GM12878 (cell line): ENCODE measurements at regions not wholly inside any gene's neighbourhood (a gene's known extent, or its start where the extent isn't known, plus 50 kb on each side); places are given as distances from the start of the nearest gene placed in this dataset.

Experiments
- ATAC-seq: fragments of 200-7000 bp; cut with Tn5 transposase; 3 replicates; pipeline ENCODE4 v1.9.1; 2020; ENCODE audit warnings: mild to moderate bottlenecking, moderate library complexity
- BruUV-seq: library from RNA; stranded (reverse); fragments of 400-500 nt; replicated peaks from 2 replicates; lab custom pipeline; 2021; lab: Mats Ljungman, UMichigan
- CTCF ChIA-PET: fragments of 300-600 bp; sonication (Branson Sonifier 250); formaldehyde crosslinking; extraction: SDS; loops from one replicate; lab custom pipeline; 2021; ENCODE audit warnings: inconsistent platforms; lab: Yijun Ruan, JAX
- POLR2A ChIA-PET: fragments of 350-600 bp; formaldehyde crosslinking; extraction: SDS; loops from one replicate; lab custom pipeline; 2021; ENCODE audit warnings: inconsistent platforms; lab: Charles Lee
- RAD21 ChIA-PET: fragments of 300-600 bp; sonication (Branson Sonifier 250); formaldehyde crosslinking; loops from one replicate; lab custom pipeline; 2023; ENCODE audit warnings: antibody characterized with exemption; ENCODE audit not compliant: unreplicated experiment; lab: Charles Lee
- SMC1A ChIA-PET: fragments of 300-600 bp; sonication (Branson Sonifier 250); formaldehyde crosslinking; loops from one replicate; lab custom pipeline; 2023; ENCODE audit not compliant: unreplicated experiment, uncharacterized antibody; lab: Charles Lee
- DNase-seq: peaks from one replicate; pipeline ENCODE4 v3.0.0-alpha.2; 2011; ENCODE audit warnings: low read depth, low spot score
- FAIRE-seq: peaks from 3 replicates; lab custom pipeline; 2011; peaks lifted over from hg19 to GRCh38; lab: Jason Lieb, UNC
- H2AFZ ChIP-seq: 2 replicates; pipeline ENCODE4 v1.6.0; 2011; ENCODE audit warnings: low read depth, low read length, control low read depth; ENCODE audit not compliant: control insufficient read depth
- H3K27ac ChIP-seq: 2 replicates; pipeline ENCODE4 v1.5.1; 2011; ENCODE audit warnings: control low read depth; ENCODE audit not compliant: control insufficient read depth, insufficient read depth
- H3K27me3 ChIP-seq, 2 experiments: replicated peaks in 1 of 2; 2 replicates each; pipeline versions ENCODE4 v1.6.0 to v1.6.1; 2011; ENCODE audit warnings: low read length in 1 of 2; ENCODE audit not compliant: control insufficient read depth in 2 of 2, insufficient read depth in 2 of 2
- H3K36me3 ChIP-seq, 2 experiments: 2 replicates each; pipeline ENCODE4 v1.5.1; 2011; ENCODE audit warnings: low read length in 1 of 2; ENCODE audit not compliant: control insufficient read depth in 2 of 2, insufficient read depth in 2 of 2
- H3K4me1 ChIP-seq: 2 replicates; pipeline ENCODE4 v1.6.1; 2011; ENCODE audit warnings: mild to moderate bottlenecking, low read length, moderate library complexity, mixed read lengths; ENCODE audit not compliant: control insufficient read depth, insufficient read depth
- H3K4me2 ChIP-seq: 2 replicates; pipeline ENCODE4 v1.6.0; 2011; ENCODE audit warnings: control low read depth; ENCODE audit not compliant: control insufficient read depth, insufficient read depth
- H3K4me3 ChIP-seq: fragments of 200-600 bp; sonication (generic); 2 replicates; pipeline ENCODE4 v1.5.1; 2016
- H3K79me2 ChIP-seq: 2 replicates; pipeline ENCODE4 v1.6.0; 2011; ENCODE audit warnings: low read length; ENCODE audit not compliant: control insufficient read depth, insufficient read depth
- H3K9ac ChIP-seq: 2 replicates; pipeline ENCODE4 v1.8.0; 2011; ENCODE audit warnings: low read length, control low read depth, mixed read lengths; ENCODE audit not compliant: control insufficient read depth, insufficient read depth
- H3K9me3 ChIP-seq: replicated peaks from 3 replicates; pipeline ENCODE4 v1.5.1; 2011; ENCODE audit warnings: mild to moderate bottlenecking, low read length; ENCODE audit not compliant: control insufficient read depth, insufficient read depth
- H4K20me1 ChIP-seq: 2 replicates; pipeline ENCODE4 v1.6.0; 2011; ENCODE audit not compliant: control insufficient read depth, insufficient read depth
- CEBPZ ChIP-seq: fragments of 150-350 bp; IDR thresholded peaks from 2 replicates; pipeline ENCODE4 v1.6.1; 2016; ENCODE audit warnings: low read depth, low read length
- CHD1 ChIP-seq: IDR thresholded peaks from 2 replicates; pipeline ENCODE4 v1.6.1; 2012; ENCODE audit warnings: low read depth, low read length, improper control_type of control experiment
- EP300 ChIP-seq, 2 experiments: fragments of 150-350 bp in 1 of 2; IDR thresholded peaks; 2 replicates each; pipeline ENCODE4 v1.6.1; 2011 to 2012; ENCODE audit warnings: low read depth in 2 of 2, low read length in 2 of 2, borderline replicate concordance in 1 of 2, improper control_type of control experiment in 1 of 2, inconsistent platforms in 1 of 2; ENCODE audit not compliant: control insufficient read depth in 1 of 2
- FOXK2 ChIP-seq: fragments of 450-650 bp; IDR thresholded peaks from 2 replicates; pipeline ENCODE4 v1.6.1; 2017; ENCODE audit warnings: mild to moderate bottlenecking, moderate library complexity
- GATAD2B ChIP-seq: fragments of 450-650 bp; conservative IDR thresholded peaks from 2 replicates; pipeline ENCODE4 v1.6.1; 2017; ENCODE audit warnings: low read depth, mild to moderate bottlenecking, moderate library complexity
- HDAC6 ChIP-seq: fragments of 200-600 bp; sonication (generic); IDR thresholded peaks from one replicate; pipeline ENCODE4 v1.8.0; 2017; ENCODE audit warnings: antibody characterized with exemption; ENCODE audit not compliant: unreplicated experiment
- NRF1 ChIP-seq: conservative IDR thresholded peaks from 2 replicates; pipeline ENCODE4 v1.6.1; 2011; ENCODE audit warnings: mild to moderate bottlenecking, low read depth, low read length, improper control_type of control experiment
- RB1 ChIP-seq: fragments of 450-650 bp; formaldehyde crosslinking; IDR thresholded peaks from 2 replicates; pipeline ENCODE4 v1.6.1; 2017; ENCODE audit warnings: mild to moderate bottlenecking, borderline replicate concordance
- SIX5 ChIP-seq: IDR thresholded peaks from 2 replicates; pipeline ENCODE4 v1.6.1; 2011; ENCODE audit warnings: mild to moderate bottlenecking, low read depth, low read length, moderate library complexity; ENCODE audit not compliant: severe bottlenecking
- SMAD5 ChIP-seq: IDR thresholded peaks from 2 replicates; pipeline ENCODE4 v1.6.1; 2016; ENCODE audit warnings: antibody characterized with exemption, low read depth
- SP1 ChIP-seq: IDR thresholded peaks from one replicate; pipeline ENCODE4 v1.6.1; 2011; ENCODE audit warnings: low read depth, low read length
- SREBF2 ChIP-seq: IDR thresholded peaks from 2 replicates; pipeline ENCODE4 v1.6.1; 2012; ENCODE audit warnings: mild to moderate bottlenecking, low read length
- USF2 ChIP-seq: IDR thresholded peaks from 2 replicates; pipeline ENCODE4 v1.6.1; 2011; ENCODE audit warnings: low read depth, low read length, improper control_type of control experiment, borderline replicate concordance
- ZNF622 ChIP-seq: fragments of 450-650 bp; IDR thresholded peaks from 2 replicates; pipeline ENCODE4 v1.6.1; 2017; ENCODE audit warnings: mild to moderate bottlenecking, inconsistent platforms
- WGBS: methylation state at CpG from one replicate; pipeline ENCODE4 v1.1.6; 2016; ENCODE audit warnings: low lambda C conversion rate; ENCODE audit not compliant: insufficient replicate concordance, insufficient coverage; ENCODE audit errors: missing lambda C conversion rate; 5-methylcytosine and 5-hydroxymethylcytosine counted together
- in situ Hi-C: fragments of 300-500 bp; cut with MboI; formaldehyde crosslinking; loops from 9 replicates; pipeline ENCODE4 v1.14.3; 2018; ENCODE audit warnings: mixed read lengths
- intact Hi-C: fragments of 100-400 bp; cut with micrococcal nuclease; formaldehyde crosslinking; loops from one replicate; pipeline ENCODE4 v1.14.2; 2022; ENCODE audit not compliant: unreplicated experiment

- no peak for ATAC-seq
- FAIRE-seq, result no peak
- intact Hi-C loops, result no loop called here
- SMC1A ChIA-PET, result no interaction called here
- H3K36me3 ChIP-seq, result no peaks in the 10 kb centered on the region
- H3K9ac ChIP-seq, result no peak overlapping the region
- H3K9me3 ChIP-seq, result no peaks in the 10 kb centered on the region; the same call in 2 of the 3 replicates
- peaks cover 7% of the 10 kb centered on the region for H3K4me1 ChIP-seq
- CTCF ChIA-PET, result no interaction called here
- RAD21 ChIA-PET, result no interaction called here
- no peaks in the 10 kb centered on the region for H3K27me3 ChIP-seq
- DNase-seq, result no peak
- H3K79me2 ChIP-seq, result no peaks in the 10 kb centered on the region
- 74% methylated on average over 10 of the region's 10 CpGs for WGBS
- in situ Hi-C loops, result no loop called here
- BruUV-seq, result no TSS peak
- H2AFZ ChIP-seq, result no peak overlapping the region
- H3K4me2 ChIP-seq, result no peak overlapping the region
- no peak overlapping the region for H3K27ac ChIP-seq
- TF ChIP-seq CHD1, result no peak
- TF ChIP-seq SIX5, result no peak
- TF ChIP-seq NRF1, result no peak
- TF ChIP-seq GATAD2B, result no peak
- no peak for TF ChIP-seq SMAD5
- TF ChIP-seq SREBF2, result no peak
- no peak for TF ChIP-seq EP300 (IDR thresholded peaks at IDR 0.05; ENCODE audit: borderline replicate concordance in 1 of 2, control insufficient read depth in 1 of 2, low read depth in 2 of 2, low read length in 2 of 2)
- TF ChIP-seq ZNF622, result no peak
- no peak for TF ChIP-seq RB1
- TF ChIP-seq FOXK2, result no peak
- no peak for TF ChIP-seq SP1
- no peak for TF ChIP-seq CEBPZ
- TF ChIP-seq HDAC6, result no peak
- TF ChIP-seq USF2, result no peak
- TF ChIP-seq, all 136 proteins: peak for 0
- POLR2A ChIA-PET, result no interaction called here
- Histone ChIP-seq H4K20me1 (no peaks in the 10 kb centered on the region), H3K4me3 (no peak overlapping the region)
Measured at GRCh38 chr7:36790311-36790787, 66.1 kb upstream of the AOAH start.
